MCF 10A (cell line): ENCODE measurements at regions not wholly inside any gene's neighbourhood (a gene's known extent, or its start where the extent isn't known, plus 50 kb on each side); places are given as distances from the start of the nearest gene placed in this dataset.

ENCODE experiments used
- BruUV-seq: library from RNA; stranded (reverse); fragments of 400-500 nt; replicated peaks from 2 replicates; lab custom pipeline; 2021; lab: Mats Ljungman, UMichigan
- CTCF ChIA-PET: fragments of 300-600 bp; sonication (Branson Sonifier 250); formaldehyde crosslinking; extraction: SDS; loops from one replicate; lab custom pipeline; 2021; ENCODE audit warnings: antibody characterized with exemption, inconsistent platforms; lab: Yijun Ruan, JAX
- POLR2A ChIA-PET: fragments of 300-600, 350-650 bp; sonication (Branson Sonifier 250); formaldehyde crosslinking; extraction: SDS; loops from one replicate; lab custom pipeline; 2020; ENCODE audit warnings: antibody characterized with exemption, inconsistent platforms; lab: Yijun Ruan, JAX
- DNase-seq: peaks from one replicate; pipeline ENCODE4 v3.0.0-alpha.2; 2018; ENCODE audit not compliant: unreplicated experiment
- H3K27ac Mint-ChIP-seq: one replicate; pipeline ENCODE4 v1.8.0; 2022; ENCODE audit warnings: mild to moderate bottlenecking, low read depth, mixed read lengths; ENCODE audit not compliant: unreplicated experiment
- H3K27me3 Mint-ChIP-seq: one replicate; pipeline ENCODE4 v1.8.0; 2022; ENCODE audit warnings: mixed read lengths; ENCODE audit not compliant: insufficient read depth, unreplicated experiment
- H3K36me3 Mint-ChIP-seq: one replicate; pipeline ENCODE4 v1.8.0; 2022; ENCODE audit warnings: mild to moderate bottlenecking, moderate library complexity, mixed read lengths; ENCODE audit not compliant: insufficient read depth, unreplicated experiment
- H3K4me1 Mint-ChIP-seq: one replicate; pipeline ENCODE4 v1.8.0; 2022; ENCODE audit warnings: mixed read lengths; ENCODE audit not compliant: insufficient read depth, unreplicated experiment
- H3K4me3 Mint-ChIP-seq: one replicate; pipeline ENCODE4 v1.8.0; 2022; ENCODE audit warnings: mild to moderate bottlenecking, moderate library complexity, mixed read lengths; ENCODE audit not compliant: unreplicated experiment
- H3K9me3 Mint-ChIP-seq: one replicate; pipeline ENCODE4 v1.8.0; 2022; ENCODE audit warnings: mixed read lengths; ENCODE audit not compliant: unreplicated experiment
- CTCF ChIP-seq: fragments of 200-600 bp; IDR thresholded peaks from one replicate; pipeline ENCODE4 v1.8.0; 2022; ENCODE audit warnings: antibody characterized with exemption, mild to moderate bottlenecking; ENCODE audit not compliant: unreplicated experiment
- intact Hi-C: fragments of 100-400 bp; cut with micrococcal nuclease; formaldehyde crosslinking; loops from 2 replicates; pipeline ENCODE4 v1.14.1; 2022

- Mint-ChIP-seq H3K36me3 (no peaks in the 10 kb centered on the region), H3K27ac (no peak overlapping the region), H3K9me3 (peaks cover 26% of the 10 kb centered on the region), H3K27me3 (no peaks in the 10 kb centered on the region), H3K4me3 (no peak overlapping the region), H3K4me1 (no peaks in the 10 kb centered on the region)
- POLR2A ChIA-PET: no interaction called here
- CTCF ChIA-PET: no interaction called here
- DNase-seq: no peak
- no TSS peak for BruUV-seq
- no peak for TF ChIP-seq CTCF
- intact Hi-C loops: no loop called here
Observed at GRCh38 chr11:70760416-70761020, 362.2 kb downstream of the CTTN start.

GRCh38 chr11:70761094-70761907 lies 363.0 kb downstream of the CTTN start:
- CTCF ChIA-PET: interaction anchor here (0.6 kb wide), 1 partner anchor 9 kb away, joined by 3 read pairs; no protein-coding TSS in a partner anchor
- no TSS peak for BruUV-seq
- no peak for TF ChIP-seq CTCF
- H3K27ac Mint-ChIP-seq: no peak overlapping the region
- no peaks in the 10 kb centered on the region for H3K4me1 Mint-ChIP-seq
- no peaks in the 10 kb centered on the region for H3K36me3 Mint-ChIP-seq
- DNase-seq: no peak
- no peak overlapping the region for H3K4me3 Mint-ChIP-seq
- intact Hi-C loops: no loop called here
- no peaks in the 10 kb centered on the region for H3K27me3 Mint-ChIP-seq
- peaks cover 26% of the 10 kb centered on the region for H3K9me3 Mint-ChIP-seq
- POLR2A ChIA-PET: no interaction called here

- H3K36me3 Mint-ChIP-seq: no peaks in the 10 kb centered on the region
- no peak overlapping the region for H3K27ac Mint-ChIP-seq
- no peak for TF ChIP-seq CTCF
- no peaks in the 10 kb centered on the region for H3K27me3 Mint-ChIP-seq
- H3K9me3 Mint-ChIP-seq: peaks cover 32% of the 10 kb centered on the region
- ChIA-PET CTCF (interaction anchor here (0.6 kb wide), 1 partner anchor 10 kb away, joined by 3 read pairs; no protein-coding TSS in a partner anchor), POLR2A (no interaction called here)
- H3K4me3 Mint-ChIP-seq: no peak overlapping the region
- DNase-seq: no peak
- H3K4me1 Mint-ChIP-seq: no peaks in the 10 kb centered on the region
- no TSS peak for BruUV-seq
- intact Hi-C loops: no loop called here
Observed at GRCh38 chr11:70761908-70762337, 363.6 kb downstream of the CTTN start.

- Mint-ChIP-seq H3K4me1 (no peaks in the 10 kb centered on the region), H3K27ac (no peak overlapping the region), H3K4me3 (no peak overlapping the region), H3K9me3 (peaks cover 38% of the 10 kb centered on the region), H3K36me3 (no peaks in the 10 kb centered on the region), H3K27me3 (no peaks in the 10 kb centered on the region)
- POLR2A ChIA-PET: no interaction called here
- CTCF ChIA-PET: no interaction called here
- TF ChIP-seq CTCF: no peak
- no peak for DNase-seq
- no TSS peak for BruUV-seq
- intact Hi-C loops: no loop called here
Observed at GRCh38 chr11:70762810-70763209, 364.5 kb downstream of the CTTN start.
